Endothelial cell of umbilical vein (primary cell): ENCODE measurements at regions not wholly inside any gene's neighbourhood (a gene's known extent, or its start where the extent isn't known, plus 50 kb on each side); places are given as distances from the start of the nearest gene placed in this dataset.

Experiments used
- EZH2 ChIP-seq: IDR thresholded peaks from 2 replicates; pipeline ENCODE4 v1.6.1; 2012; ENCODE audit warnings: borderline replicate concordance, low read depth, mild to moderate bottlenecking, moderate library complexity, low read length, inconsistent platforms; ENCODE audit not compliant: severe bottlenecking
- MYC ChIP-seq: IDR thresholded peaks from one replicate; pipeline ENCODE4 v1.6.1; 2011; ENCODE audit warnings: mild to moderate bottlenecking, low read depth, low read length
- POLR2A ChIP-seq: IDR thresholded peaks from 2 replicates; pipeline ENCODE4 v1.6.1; 2012; ENCODE audit warnings: low read depth, mild to moderate bottlenecking, control low read depth, low read length
- POLR2AphosphoS5 ChIP-seq: IDR thresholded peaks from 2 replicates; pipeline ENCODE4 v1.6.1; 2012; ENCODE audit warnings: low read depth, mild to moderate bottlenecking, control low read depth, low read length, moderate library complexity; ENCODE audit not compliant: insufficient read depth
- TF ChIP-seq, protein P1 (sequence below), 2 donors: IDR thresholded peaks; 1 replicate in 1 of 2; 2 replicates in 1 of 2; pipeline ENCODE4 v1.5.1; 2011; ENCODE audit warnings: low read length in 2 of 2, mild to moderate bottlenecking in 2 of 2, moderate library complexity in 2 of 2, control low read depth in 1 of 2, inconsistent platforms in 1 of 2, low read depth in 1 of 2; ENCODE audit not compliant: insufficient read depth in 1 of 2; ENCODE audit errors: extremely low read depth in 1 of 2
- TF ChIP-seq, protein P2 (sequence below): IDR thresholded peaks from 2 replicates; pipeline ENCODE4 v1.6.1; 2011; ENCODE audit not compliant: insufficient read depth, insufficient read length

DNA sequence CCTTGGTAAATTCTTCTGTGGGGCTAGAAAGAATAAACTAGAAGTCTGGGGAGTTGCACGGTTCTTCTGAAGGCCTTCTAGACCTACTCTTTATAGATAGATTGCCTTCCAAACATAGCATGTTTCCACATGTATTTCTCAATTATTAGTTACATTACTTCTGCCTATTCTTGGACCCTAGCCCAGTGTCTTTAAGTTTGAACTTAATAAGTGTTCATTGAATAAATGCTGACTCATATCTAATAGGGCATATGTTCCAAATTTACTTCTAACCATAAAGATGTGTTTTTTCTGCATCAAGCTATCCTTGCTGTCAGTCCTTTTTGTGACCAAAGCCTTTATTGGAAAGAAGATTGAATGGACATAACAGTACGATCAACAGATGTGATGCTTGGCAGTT lies 503.6 kb upstream of the ZFP42 start:
- TF ChIP-seq POLR2AphosphoS5 (no peak), POLR2A (no peak), EZH2 (no peak), MYC (no peak)
- TF ChIP-seq, protein P1, sequence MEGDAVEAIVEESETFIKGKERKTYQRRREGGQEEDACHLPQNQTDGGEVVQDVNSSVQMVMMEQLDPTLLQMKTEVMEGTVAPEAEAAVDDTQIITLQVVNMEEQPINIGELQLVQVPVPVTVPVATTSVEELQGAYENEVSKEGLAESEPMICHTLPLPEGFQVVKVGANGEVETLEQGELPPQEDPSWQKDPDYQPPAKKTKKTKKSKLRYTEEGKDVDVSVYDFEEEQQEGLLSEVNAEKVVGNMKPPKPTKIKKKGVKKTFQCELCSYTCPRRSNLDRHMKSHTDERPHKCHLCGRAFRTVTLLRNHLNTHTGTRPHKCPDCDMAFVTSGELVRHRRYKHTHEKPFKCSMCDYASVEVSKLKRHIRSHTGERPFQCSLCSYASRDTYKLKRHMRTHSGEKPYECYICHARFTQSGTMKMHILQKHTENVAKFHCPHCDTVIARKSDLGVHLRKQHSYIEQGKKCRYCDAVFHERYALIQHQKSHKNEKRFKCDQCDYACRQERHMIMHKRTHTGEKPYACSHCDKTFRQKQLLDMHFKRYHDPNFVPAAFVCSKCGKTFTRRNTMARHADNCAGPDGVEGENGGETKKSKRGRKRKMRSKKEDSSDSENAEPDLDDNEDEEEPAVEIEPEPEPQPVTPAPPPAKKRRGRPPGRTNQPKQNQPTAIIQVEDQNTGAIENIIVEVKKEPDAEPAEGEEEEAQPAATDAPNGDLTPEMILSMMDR (IDR thresholded peaks at IDR 0.05; ENCODE audit: extremely low read depth in 1 of 2, insufficient read depth in 1 of 2, low read depth in 1 of 2, low read length in 2 of 2): no peak
- TF ChIP-seq, protein P2, sequence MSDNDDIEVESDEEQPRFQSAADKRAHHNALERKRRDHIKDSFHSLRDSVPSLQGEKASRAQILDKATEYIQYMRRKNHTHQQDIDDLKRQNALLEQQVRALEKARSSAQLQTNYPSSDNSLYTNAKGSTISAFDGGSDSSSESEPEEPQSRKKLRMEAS: no peak
